Endothelial cell of umbilical vein (primary cell): ENCODE measurements at regions not wholly inside any gene's neighbourhood (a gene's known extent, or its start where the extent isn't known, plus 50 kb on each side); places are given as distances from the start of the nearest gene placed in this dataset.

Experiments used
- BruUV-seq: library from RNA; stranded (reverse); fragments of 400-500 nt; replicated peaks from 2 replicates; lab custom pipeline; 2021; lab: Mats Ljungman, UMichigan
- CTCF ChIA-PET: fragments of 300-600, 350-600 bp; sonication (Branson Sonifier 250); formaldehyde crosslinking; loops from one replicate; lab custom pipeline; 2021; ENCODE audit warnings: antibody characterized with exemption, inconsistent platforms; lab: Charles Lee
- POLR2A ChIA-PET: fragments of 300-600, 350-600 bp; sonication (Branson Sonifier 250); formaldehyde crosslinking; loops from one replicate; lab custom pipeline; 2021; ENCODE audit warnings: antibody characterized with exemption, inconsistent platforms; lab: Charles Lee
- DNase-seq: peaks from one replicate; pipeline ENCODE4 v3.0.0-alpha.2; 2011; ENCODE audit warnings: low read depth, low spot score
- FAIRE-seq: peaks from 2 replicates; lab custom pipeline; 2011; peaks lifted over from hg19 to GRCh38; lab: Jason Lieb, UNC
- H2AFZ ChIP-seq: 2 replicates; pipeline ENCODE4 v1.6.0; 2012; ENCODE audit warnings: low read depth, low read length, control low read depth, inconsistent platforms
- H3K27ac ChIP-seq: 2 replicates; pipeline ENCODE4 v1.5.1; 2011; ENCODE audit warnings: low read depth, mild to moderate bottlenecking, control low read depth, low read length, moderate library complexity; ENCODE audit not compliant: insufficient read depth
- H3K27me3 ChIP-seq, 2 experiments: 2 replicates each; pipeline versions ENCODE4 v1.6.0 to v1.6.1; 2011; ENCODE audit warnings: low read length in 2 of 2, mixed read lengths in 1 of 2; ENCODE audit not compliant: control insufficient read depth in 2 of 2, insufficient read depth in 2 of 2
- H3K36me3 ChIP-seq, 2 experiments: 2 replicates in 1 of 2; 3 replicates in 1 of 2; pipeline ENCODE4 v1.5.1; 2011; ENCODE audit warnings: low read length in 2 of 2, mild to moderate bottlenecking in 1 of 2, moderate library complexity in 1 of 2; ENCODE audit not compliant: control insufficient read depth in 2 of 2, insufficient read depth in 2 of 2; ENCODE audit errors: extremely low read depth in 1 of 2
- H3K4me1 ChIP-seq: 3 replicates; pipeline ENCODE4 v1.5.1; 2011; ENCODE audit warnings: mild to moderate bottlenecking, low read length; ENCODE audit not compliant: control insufficient read depth, insufficient read depth; ENCODE audit errors: extremely low read depth
- H3K4me2 ChIP-seq: 2 replicates; pipeline ENCODE4 v1.6.1; 2011; ENCODE audit warnings: low read length, control low read depth, mixed read lengths; ENCODE audit not compliant: insufficient read depth
- H3K4me3 ChIP-seq, 3 experiments: fragments of 200-600 bp in 1 of 3; sonication (generic), shearing (Covaris generic) in 1 of 3; replicated peaks in 1 of 3; 2 replicates each; pipeline ENCODE4 v1.5.1; 2011 to 2016; ENCODE audit warnings: control low read depth in 3 of 3, low read length in 3 of 3, mild to moderate bottlenecking in 2 of 3, inconsistent platforms in 1 of 3, low read depth in 1 of 3, moderate library complexity in 1 of 3; ENCODE audit not compliant: insufficient read depth in 1 of 3
- H3K79me2 ChIP-seq: 2 replicates; pipeline ENCODE4 v1.6.0; 2012; ENCODE audit warnings: low read length, inconsistent platforms; ENCODE audit not compliant: control insufficient read depth, insufficient read depth
- H3K9ac ChIP-seq: replicated peaks from 2 replicates; pipeline ENCODE3; 2011; ENCODE audit warnings: low read length, control low read depth; ENCODE audit not compliant: insufficient read depth; ENCODE audit errors: extremely low read depth
- H3K9me1 ChIP-seq: replicated peaks from 3 replicates; pipeline ENCODE4 v1.6.0; 2011; ENCODE audit warnings: mild to moderate bottlenecking, low read length; ENCODE audit not compliant: control insufficient read depth, insufficient read depth; ENCODE audit errors: extremely low read depth
- H3K9me3 ChIP-seq: replicated peaks from 2 replicates; pipeline ENCODE4 v1.5.1; 2012; ENCODE audit warnings: low read length, inconsistent platforms; ENCODE audit not compliant: control insufficient read depth, insufficient read depth
- H4K20me1 ChIP-seq: replicated peaks from 2 replicates; pipeline ENCODE3; 2011; ENCODE audit warnings: mild to moderate bottlenecking, low read length; ENCODE audit not compliant: control insufficient read depth, insufficient read depth; ENCODE audit errors: extremely low read depth
- CTCF ChIP-seq, 2 donors: IDR thresholded peaks; 1 replicate in 1 of 2; 2 replicates in 1 of 2; pipeline ENCODE4 v1.5.1; 2011; ENCODE audit warnings: low read length in 2 of 2, mild to moderate bottlenecking in 2 of 2, moderate library complexity in 2 of 2, control low read depth in 1 of 2, inconsistent platforms in 1 of 2, low read depth in 1 of 2; ENCODE audit not compliant: insufficient read depth in 1 of 2; ENCODE audit errors: extremely low read depth in 1 of 2
- EZH2 ChIP-seq: IDR thresholded peaks from 2 replicates; pipeline ENCODE4 v1.6.1; 2012; ENCODE audit warnings: borderline replicate concordance, low read depth, mild to moderate bottlenecking, moderate library complexity, low read length, inconsistent platforms; ENCODE audit not compliant: severe bottlenecking
- FOS ChIP-seq: IDR thresholded peaks from 2 replicates; pipeline ENCODE4 v1.6.1; 2011; ENCODE audit warnings: mild to moderate bottlenecking, low read length, moderate library complexity, borderline replicate concordance; ENCODE audit not compliant: insufficient read depth
- GATA2 ChIP-seq: IDR thresholded peaks from 2 replicates; pipeline ENCODE4 v1.7.0; 2011; ENCODE audit warnings: low read depth, mild to moderate bottlenecking, moderate library complexity, mixed read lengths, low read length; ENCODE audit not compliant: insufficient read length, insufficient read depth
- MAX ChIP-seq: IDR thresholded peaks from 2 replicates; pipeline ENCODE4 v1.6.1; 2011; ENCODE audit not compliant: insufficient read depth, insufficient read length
- MYC ChIP-seq: IDR thresholded peaks from one replicate; pipeline ENCODE4 v1.6.1; 2011; ENCODE audit warnings: mild to moderate bottlenecking, low read depth, low read length
- POLR2AphosphoS5 ChIP-seq: IDR thresholded peaks from 2 replicates; pipeline ENCODE4 v1.6.1; 2012; ENCODE audit warnings: low read depth, mild to moderate bottlenecking, control low read depth, low read length, moderate library complexity; ENCODE audit not compliant: insufficient read depth
- dilution Hi-C: fragments of 300-500 bp; cut with MboI; formaldehyde crosslinking; loops from one replicate; pipeline ENCODE4 v1.15.0; 2019; ENCODE audit warnings: low sequenced_read_pairs; ENCODE audit not compliant: extremely low pct_ligation_motif_present
- intact Hi-C: fragments of 100-400 bp; cut with micrococcal nuclease; formaldehyde crosslinking; loops from one replicate; pipeline ENCODE4 v1.10.0; 2022

GRCh38 chr9:121596515-121596914 is 54.9 kb upstream of the DAB2IP start:
- no peaks in the 10 kb centered on the region for H3K9me3 ChIP-seq
- no peaks in the 10 kb centered on the region for H4K20me1 ChIP-seq
- intact Hi-C loops (no loop called here), dilution Hi-C loops (no loop called here)
- POLR2A ChIA-PET = no interaction called here
- no peak for DNase-seq
- H2AFZ ChIP-seq = no peak overlapping the region
- TF ChIP-seq POLR2AphosphoS5 (no peak), EZH2 (no peak), FOS (no peak)
- no peaks in the 10 kb centered on the region for H3K79me2 ChIP-seq
- H3K9ac ChIP-seq = no peak overlapping the region
- no peak overlapping the region for H3K4me3 ChIP-seq
- no peak overlapping the region for H3K27ac ChIP-seq
- no peaks in the 10 kb centered on the region for H3K36me3 ChIP-seq
- H3K27me3 ChIP-seq = peaks cover 33 to 44% of the 10 kb centered on the region in 2 experiments
- CTCF ChIA-PET = no interaction called here
- no peaks in the 10 kb centered on the region for H3K9me1 ChIP-seq
- no peak for FAIRE-seq
- H3K4me2 ChIP-seq = no peak overlapping the region
- H3K4me1 ChIP-seq = peaks cover 4% of the 10 kb centered on the region
- no TSS peak for BruUV-seq

- dilution Hi-C loops = no loop called here
- H3K4me2 ChIP-seq = no peak overlapping the region
Measured at GRCh38 chr9:121597698-121598166, 53.7 kb upstream of the DAB2IP start.

More at GRCh38 chr9:121597698-121598166, 53.7 kb upstream of the DAB2IP start:
- CTCF ChIA-PET = interaction anchor here (1.4 kb wide), 1 partner anchor 12 kb away, joined by 3 read pairs; no protein-coding TSS in a partner anchor
- intact Hi-C loops = loop anchor here (1.0 to 2.0 kb wide), 2 partner anchors 30 to 47 kb away; no protein-coding TSS in a partner anchor
- H3K4me3 ChIP-seq = no peak overlapping the region
- peaks cover 4% of the 10 kb centered on the region for H3K4me1 ChIP-seq
- no peaks in the 10 kb centered on the region for H3K9me3 ChIP-seq
- no peak overlapping the region for H3K27ac ChIP-seq
- no peaks in the 10 kb centered on the region for H4K20me1 ChIP-seq
- POLR2A ChIA-PET = no interaction called here
- FAIRE-seq (no peak), DNase-seq (no peak)
- no peak overlapping the region for H2AFZ ChIP-seq
- H3K79me2 ChIP-seq = no peaks in the 10 kb centered on the region
- no TSS peak for BruUV-seq
- TF ChIP-seq MYC = no peak
- no peak for TF ChIP-seq GATA2
- TF ChIP-seq MAX = no peak
- TF ChIP-seq EZH2 = no peak
- no peak for TF ChIP-seq CTCF (IDR thresholded peaks at IDR 0.05; ENCODE audit: extremely low read depth in 1 of 2, insufficient read depth in 1 of 2, low read depth in 1 of 2, low read length in 2 of 2)
- no peak for TF ChIP-seq FOS
- H3K9ac ChIP-seq = no peak overlapping the region
- no peaks in the 10 kb centered on the region for H3K36me3 ChIP-seq
- H3K27me3 ChIP-seq = peaks cover 35 to 44% of the 10 kb centered on the region in 2 experiments
- no peaks in the 10 kb centered on the region for H3K9me1 ChIP-seq
